ENCODE measurements at regions not wholly inside any gene's neighbourhood (a gene's known extent, or its start where the extent isn't known, plus 50 kb on each side); places are given as distances from the start of the nearest gene placed in this dataset.

DNA sequence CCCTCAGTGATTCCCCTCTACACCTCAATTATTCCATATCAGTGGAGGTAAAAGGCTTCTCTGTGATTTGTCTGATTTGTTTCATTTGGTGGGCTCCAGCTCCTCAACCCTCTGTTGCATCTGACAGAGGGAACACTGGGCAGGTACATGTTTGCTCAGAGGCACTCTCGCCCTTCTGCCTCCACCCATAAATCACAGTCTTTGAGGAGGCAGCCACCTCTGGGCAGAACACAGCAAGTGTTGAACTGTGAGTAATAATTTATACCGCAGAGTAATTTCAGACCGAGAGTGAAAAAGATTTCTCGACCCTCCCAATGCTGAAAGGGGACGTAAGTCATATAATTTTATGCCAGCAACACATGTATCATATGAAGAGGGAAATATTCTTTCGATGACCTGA, 330.1 kb upstream of the PBX1 start:
- Histone ChIP-seq H2BK5ac (ENCODE audit: low read depth, low read length, poor library complexity, severe bottlenecking) (no peak overlapping the region), H3K36me3 (ENCODE audit: control insufficient read depth in 1 of 2, insufficient read depth in 2 of 2, low read depth in 1 of 2, low read length in 2 of 2) (no peaks in the 10 kb centered on the region), H3K4ac (ENCODE audit: low read depth in 1 of 2, low read length in 2 of 2) (no peak overlapping the region), H4K8ac (ENCODE audit: low read length) (no peak overlapping the region), H3K9ac (ENCODE audit: low read length) (no peak overlapping the region), H3K79me1 (replicated peaks; ENCODE audit: low read length, poor library complexity, severe bottlenecking) (no peaks in the 10 kb centered on the region), H3K18ac (ENCODE audit: low read depth in 1 of 2, low read length in 2 of 2) (no peak overlapping the region), H2BK15ac (ENCODE audit: low read depth, poor library complexity, severe bottlenecking) (no peak overlapping the region), H3K27ac (ENCODE audit: low read length, poor library complexity, severe bottlenecking) (no peak overlapping the region), H2AK5ac (ENCODE audit: low read length, severe bottlenecking) (no peak overlapping the region), H3K4me2 (ENCODE audit: low read length, poor library complexity, severe bottlenecking) (no peak overlapping the region), H4K91ac (ENCODE audit: low read length) (no peak overlapping the region), H3K23ac (ENCODE audit: low read length in 2 of 2) (no peak overlapping the region), H2BK120ac (ENCODE audit: low read depth, low read length) (no peak overlapping the region), H3K4me1 (ENCODE audit: control insufficient read depth, insufficient read depth, low read depth, low read length) (no peaks in the 10 kb centered on the region), H3K4me3 (ENCODE audit: insufficient read depth in 1 of 2, low read depth in 1 of 2, low read length in 2 of 2) (no peak overlapping the region), H2BK12ac (ENCODE audit: low read length in 2 of 2) (no peak overlapping the region), H2AFZ (ENCODE audit: low read depth, low read length) (no peak overlapping the region), H3K14ac (ENCODE audit: low read length in 2 of 2) (no peak overlapping the region), H3K27me3 (ENCODE audit: control insufficient read depth in 1 of 2, insufficient read depth in 1 of 2, low read length in 2 of 2) (no peaks in the 10 kb centered on the region), H3K9me3 (ENCODE audit: control insufficient read depth, low read length) (no peaks in the 10 kb centered on the region)
- WGBS = 92% methylated on average over 6 of the region's 6 CpGs
- DNase-seq = no peak

DNA sequence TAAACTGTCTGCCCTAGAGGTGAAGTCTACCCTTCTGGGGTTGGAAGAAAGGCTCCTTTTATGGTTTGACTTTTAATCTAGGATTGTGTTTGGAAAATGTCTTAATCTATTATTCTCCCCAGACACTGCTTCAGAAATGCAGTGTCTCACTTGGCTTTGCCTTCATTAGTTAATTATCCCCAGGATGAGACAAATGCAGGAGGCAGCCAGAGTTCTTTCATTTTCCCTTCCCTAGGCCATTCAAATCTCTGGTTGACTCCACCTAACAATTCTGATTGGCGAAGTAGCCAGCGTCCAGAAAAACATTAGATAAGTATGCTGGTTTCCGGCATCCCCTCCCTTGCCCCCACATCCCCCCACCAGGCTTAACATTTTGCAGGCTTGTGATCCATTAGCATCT, 325.8 kb upstream of the PBX1 start:
- H3K4ac ChIP-seq (ENCODE audit: low read depth in 1 of 2, low read length in 2 of 2) = no peak overlapping the region
- no peak overlapping the region for H3K23ac ChIP-seq (ENCODE audit: low read length in 2 of 2)
- H3K14ac ChIP-seq (ENCODE audit: low read length in 2 of 2) = no peak overlapping the region
- no peaks in the 10 kb centered on the region for H3K79me1 ChIP-seq (replicated peaks; ENCODE audit: low read length, poor library complexity, severe bottlenecking)
- no peak overlapping the region for H2AK5ac ChIP-seq (ENCODE audit: low read length, severe bottlenecking)
- no peak overlapping the region for H3K27ac ChIP-seq (ENCODE audit: low read length, poor library complexity, severe bottlenecking)
- peaks cover 7% of the 10 kb centered on the region for H3K9me3 ChIP-seq (ENCODE audit: control insufficient read depth, low read length)
- H2AFZ ChIP-seq (ENCODE audit: low read depth, low read length) = no peak overlapping the region
- WGBS = 65% methylated on average over 3 of the region's 3 CpGs
- no peaks in the 10 kb centered on the region for H3K4me1 ChIP-seq (ENCODE audit: control insufficient read depth, insufficient read depth, low read depth, low read length)
- no peak overlapping the region for H2BK12ac ChIP-seq (ENCODE audit: low read length in 2 of 2)
- no peak overlapping the region for H3K4me3 ChIP-seq (ENCODE audit: insufficient read depth in 1 of 2, low read depth in 1 of 2, low read length in 2 of 2)
- H2BK15ac ChIP-seq (ENCODE audit: low read depth, poor library complexity, severe bottlenecking) = no peak overlapping the region
- H3K9ac ChIP-seq (ENCODE audit: low read length) = no peak overlapping the region
- H3K18ac ChIP-seq (ENCODE audit: low read depth in 1 of 2, low read length in 2 of 2) = no peak overlapping the region
- no peak overlapping the region for H4K8ac ChIP-seq (ENCODE audit: low read length)
- no peak overlapping the region for H4K91ac ChIP-seq (ENCODE audit: low read length)
- no peak overlapping the region for H2BK120ac ChIP-seq (ENCODE audit: low read depth, low read length)
- H3K36me3 ChIP-seq (ENCODE audit: control insufficient read depth in 1 of 2, insufficient read depth in 2 of 2, low read depth in 1 of 2, low read length in 2 of 2) = no peaks in the 10 kb centered on the region
- H2BK5ac ChIP-seq (ENCODE audit: low read depth, low read length, poor library complexity, severe bottlenecking) = no peak overlapping the region
- DNase-seq = no peak
- no peaks in the 10 kb centered on the region for H3K27me3 ChIP-seq (ENCODE audit: control insufficient read depth in 1 of 2, insufficient read depth in 1 of 2, low read length in 2 of 2)
- no peak overlapping the region for H3K4me2 ChIP-seq (ENCODE audit: low read length, poor library complexity, severe bottlenecking)

DNA sequence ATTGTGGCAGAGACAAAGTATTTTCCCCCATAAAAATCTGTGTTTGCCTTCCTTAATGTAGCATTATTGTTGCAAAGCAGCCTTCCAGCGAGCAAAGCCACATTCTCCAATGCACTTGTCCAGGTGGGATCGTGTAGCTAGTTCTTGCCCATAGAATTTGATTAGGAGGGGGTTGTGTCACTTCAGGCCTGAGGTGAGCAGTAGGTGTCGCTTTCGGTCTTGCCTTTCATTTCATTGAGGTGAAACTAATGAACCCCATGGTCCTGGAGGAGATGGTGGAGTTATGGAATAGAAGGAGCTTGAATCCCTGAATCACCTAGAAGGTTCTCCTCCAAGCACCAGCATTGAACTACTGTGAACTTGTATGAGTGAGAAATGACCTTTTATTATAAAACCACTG, 318.9 kb upstream of the PBX1 start:
- Histone ChIP-seq H2BK5ac (ENCODE audit: low read depth, low read length, poor library complexity, severe bottlenecking) (no peak overlapping the region), H3K4ac (ENCODE audit: low read depth in 1 of 2, low read length in 2 of 2) (no peak overlapping the region), H2BK15ac (ENCODE audit: low read depth, poor library complexity, severe bottlenecking) (no peak overlapping the region), H3K36me3 (ENCODE audit: control insufficient read depth in 1 of 2, insufficient read depth in 2 of 2, low read depth in 1 of 2, low read length in 2 of 2) (no peaks in the 10 kb centered on the region), H4K8ac (ENCODE audit: low read length) (no peak overlapping the region), H3K27me3 (ENCODE audit: control insufficient read depth in 1 of 2, insufficient read depth in 1 of 2, low read length in 2 of 2) (no peaks in the 10 kb centered on the region), H3K4me3 (ENCODE audit: insufficient read depth in 1 of 2, low read depth in 1 of 2, low read length in 2 of 2) (no peak overlapping the region), H2BK12ac (ENCODE audit: low read length in 2 of 2) (no peak overlapping the region), H2AFZ (ENCODE audit: low read depth, low read length) (no peak overlapping the region), H3K18ac (ENCODE audit: low read depth in 1 of 2, low read length in 2 of 2) (no peak overlapping the region), H2BK120ac (ENCODE audit: low read depth, low read length) (no peak overlapping the region), H3K79me1 (replicated peaks; ENCODE audit: low read length, poor library complexity, severe bottlenecking) (no peaks in the 10 kb centered on the region), H3K23ac (ENCODE audit: low read length in 2 of 2) (no peak overlapping the region), H2AK5ac (ENCODE audit: low read length, severe bottlenecking) (no peak overlapping the region), H3K9ac (ENCODE audit: low read length) (no peak overlapping the region), H4K91ac (ENCODE audit: low read length) (no peak overlapping the region), H3K27ac (ENCODE audit: low read length, poor library complexity, severe bottlenecking) (no peak overlapping the region), H3K14ac (ENCODE audit: low read length in 2 of 2) (no peak overlapping the region), H3K4me1 (ENCODE audit: control insufficient read depth, insufficient read depth, low read depth, low read length) (no peaks in the 10 kb centered on the region), H3K4me2 (ENCODE audit: low read length, poor library complexity, severe bottlenecking) (no peak overlapping the region), H3K9me3 (ENCODE audit: control insufficient read depth, low read length) (no peaks in the 10 kb centered on the region)
- DNase-seq = no peak
- WGBS = 57% methylated on average over 4 of the region's 4 CpGs

DNA sequence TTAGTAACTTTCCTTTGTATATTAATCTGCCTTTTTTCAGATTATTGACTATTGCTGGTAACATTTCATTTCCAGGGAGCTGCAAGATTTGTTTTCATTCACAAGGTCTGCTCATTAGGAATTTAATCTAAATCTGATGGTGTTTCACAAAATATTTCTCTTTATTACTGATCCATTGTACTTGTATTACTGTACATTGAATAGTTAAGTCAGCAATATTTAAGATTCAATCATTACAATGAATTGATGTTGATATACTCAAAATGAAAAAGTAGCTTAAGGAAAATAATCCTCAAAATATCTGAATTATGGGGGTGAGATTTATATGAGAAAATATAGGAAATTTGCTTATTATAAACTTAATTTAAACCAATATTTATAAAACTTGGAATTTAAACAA, 308.6 kb upstream of the PBX1 start:
- DNase-seq = no peak
- H3K4ac ChIP-seq (ENCODE audit: low read depth in 1 of 2, low read length in 2 of 2) = no peak overlapping the region
- no peaks in the 10 kb centered on the region for H3K4me1 ChIP-seq (ENCODE audit: control insufficient read depth, insufficient read depth, low read depth, low read length)
- no peak overlapping the region for H2AFZ ChIP-seq (ENCODE audit: low read depth, low read length)
- no peak overlapping the region for H4K8ac ChIP-seq (ENCODE audit: low read length)
- no peak overlapping the region for H3K4me2 ChIP-seq (ENCODE audit: low read length, poor library complexity, severe bottlenecking)
- no peaks in the 10 kb centered on the region for H3K27me3 ChIP-seq (ENCODE audit: control insufficient read depth in 1 of 2, insufficient read depth in 1 of 2, low read length in 2 of 2)
- no peak overlapping the region for H2BK15ac ChIP-seq (ENCODE audit: low read depth, poor library complexity, severe bottlenecking)
- H2BK5ac ChIP-seq (ENCODE audit: low read depth, low read length, poor library complexity, severe bottlenecking) = no peak overlapping the region
- H3K23ac ChIP-seq (ENCODE audit: low read length in 2 of 2) = no peak overlapping the region
- H3K9me3 ChIP-seq (ENCODE audit: control insufficient read depth, low read length) = peaks cover 9% of the 10 kb centered on the region
- H2AK5ac ChIP-seq (ENCODE audit: low read length, severe bottlenecking) = no peak overlapping the region
- H3K36me3 ChIP-seq (ENCODE audit: control insufficient read depth in 1 of 2, insufficient read depth in 2 of 2, low read depth in 1 of 2, low read length in 2 of 2) = no peaks in the 10 kb centered on the region
- H3K18ac ChIP-seq (ENCODE audit: low read depth in 1 of 2, low read length in 2 of 2) = no peak overlapping the region
- H3K14ac ChIP-seq (ENCODE audit: low read length in 2 of 2) = no peak overlapping the region
- no peaks in the 10 kb centered on the region for H3K79me1 ChIP-seq (replicated peaks; ENCODE audit: low read length, poor library complexity, severe bottlenecking)
- no peak overlapping the region for H3K9ac ChIP-seq (ENCODE audit: low read length)
- no peak overlapping the region for H2BK12ac ChIP-seq (ENCODE audit: low read length in 2 of 2)
- H4K91ac ChIP-seq (ENCODE audit: low read length) = no peak overlapping the region
- H3K4me3 ChIP-seq (ENCODE audit: insufficient read depth in 1 of 2, low read depth in 1 of 2, low read length in 2 of 2) = no peak overlapping the region
- H3K27ac ChIP-seq (ENCODE audit: low read length, poor library complexity, severe bottlenecking) = no peak overlapping the region
- H2BK120ac ChIP-seq (ENCODE audit: low read depth, low read length) = no peak overlapping the region

Measured in mesenchymal stem cell (in vitro differentiated cells and primary cell).